ENCODE measurements at regions not wholly inside any gene's neighbourhood (a gene's known extent, or its start where the extent isn't known, plus 50 kb on each side); places are given as distances from the start of the nearest gene placed in this dataset.

GRCh38 chr2:142509401-142509800, 368.1 kb upstream of the KYNU start:
- no peak overlapping the region for H3K27ac Mint-ChIP-seq

More at GRCh38 chr2:142509401-142509800, 368.1 kb upstream of the KYNU start:
- Mint-ChIP-seq H3K9me3 (no peaks in the 10 kb centered on the region), H3K36me3 (ENCODE audit: insufficient read depth in 1 of 3, low read depth in 3 of 3) (no peaks in the 10 kb centered on the region), H3K4me1 (peaks cover 1 to 8% of the 10 kb centered on the region in 2 experiments), H3K4me3 (no peak overlapping the region), H3K27me3 (ENCODE audit: low read depth) (no peaks in the 10 kb centered on the region)
- no peak overlapping the region for H2AFZ ChIP-seq (ENCODE audit: low read length)
- H2BK12ac ChIP-seq (ENCODE audit: insufficient read length, low read depth, low read length): no peak overlapping the region
- no peak for DNase-seq
- H2BK15ac ChIP-seq (ENCODE audit: low read depth, low read length): no peak overlapping the region
- H2BK120ac ChIP-seq (ENCODE audit: low read depth, low read length, poor library complexity, severe bottlenecking): no peak overlapping the region
- no peaks in the 10 kb centered on the region for H3K9me3 ChIP-seq (ENCODE audit: control insufficient read depth, low read depth, low read length)
- H3K56ac ChIP-seq (ENCODE audit: insufficient read length, low read depth, low read length): no peak overlapping the region
- no peak for TF ChIP-seq CTCF (conservative IDR thresholded peaks at IDR 0.05)
- H3K23ac ChIP-seq (ENCODE audit: insufficient read length, low read depth, low read length): no peak overlapping the region
- H4K8ac ChIP-seq (replicated peaks; ENCODE audit: insufficient read length, low read depth, low read length): no peak overlapping the region
- H2BK20ac ChIP-seq (ENCODE audit: low read depth, low read length, poor library complexity, severe bottlenecking): no peak overlapping the region
- no peak overlapping the region for H3K4ac ChIP-seq (ENCODE audit: low read depth, low read length)
- no peak overlapping the region for H3K18ac ChIP-seq (ENCODE audit: insufficient read length, low read depth, low read length)
- no peaks in the 10 kb centered on the region for H3K27me3 ChIP-seq (ENCODE audit: insufficient read depth, low read length)
- no peak overlapping the region for H3K27ac ChIP-seq (ENCODE audit: insufficient read length, low read depth, low read length)
- no peak overlapping the region for H3K14ac ChIP-seq (ENCODE audit: insufficient read depth, low read length)
- no peak overlapping the region for H2AK5ac ChIP-seq (ENCODE audit: insufficient read length, low read length)
- no peak overlapping the region for H4K91ac ChIP-seq (ENCODE audit: insufficient read length, low read depth, low read length)
- H3K4me1 ChIP-seq (ENCODE audit: insufficient read depth, low read length): no peaks in the 10 kb centered on the region
- H4K5ac ChIP-seq (ENCODE audit: insufficient read length, low read depth, low read length): no peak overlapping the region
- H4K20me1 ChIP-seq (ENCODE audit: control insufficient read depth, insufficient read depth, insufficient read length): no peaks in the 10 kb centered on the region
- no peak overlapping the region for H3K4me2 ChIP-seq (ENCODE audit: insufficient read depth, insufficient read length, low read length)
- no peak overlapping the region for H3K9ac ChIP-seq (ENCODE audit: extremely low read depth, insufficient read length, low read length)
- no peaks in the 10 kb centered on the region for H3K79me1 ChIP-seq (ENCODE audit: insufficient read depth, low read depth, low read length, poor library complexity, severe bottlenecking)
- no peak overlapping the region for H2BK5ac ChIP-seq (ENCODE audit: insufficient read length, low read length)
- H3K23me2 ChIP-seq (ENCODE audit: insufficient read length, low read depth, low read length, poor library complexity, severe bottlenecking): no peaks in the 10 kb centered on the region
- H3K79me2 ChIP-seq (ENCODE audit: insufficient read depth, low read length): no peaks in the 10 kb centered on the region
- no CpG with 5 or more reads among the region's 3 CpGs for WGBS (ENCODE audit: extremely low coverage, insufficient read length, low lambda C conversion rate)
- no peak overlapping the region for H3T11ph ChIP-seq (ENCODE audit: low read length)

Data from H9 (cell line).